NCI-H748 (cell line): ENCODE measurements at regions not wholly inside any gene's neighbourhood (a gene's known extent, or its start where the extent isn't known, plus 50 kb on each side); places are given as distances from the start of the nearest gene placed in this dataset.
"Not testable (repeated sequence)": the region's sequence is repeated elsewhere in the genome, so short reads cannot be mapped to it uniquely, and the experiment has no call there.

ENCODE experiments used
- DNase-seq: peaks from one replicate; lab custom pipeline; 2025; ENCODE audit not compliant: unreplicated experiment; lab: John Stamatoyannopoulos, UW

DNA sequence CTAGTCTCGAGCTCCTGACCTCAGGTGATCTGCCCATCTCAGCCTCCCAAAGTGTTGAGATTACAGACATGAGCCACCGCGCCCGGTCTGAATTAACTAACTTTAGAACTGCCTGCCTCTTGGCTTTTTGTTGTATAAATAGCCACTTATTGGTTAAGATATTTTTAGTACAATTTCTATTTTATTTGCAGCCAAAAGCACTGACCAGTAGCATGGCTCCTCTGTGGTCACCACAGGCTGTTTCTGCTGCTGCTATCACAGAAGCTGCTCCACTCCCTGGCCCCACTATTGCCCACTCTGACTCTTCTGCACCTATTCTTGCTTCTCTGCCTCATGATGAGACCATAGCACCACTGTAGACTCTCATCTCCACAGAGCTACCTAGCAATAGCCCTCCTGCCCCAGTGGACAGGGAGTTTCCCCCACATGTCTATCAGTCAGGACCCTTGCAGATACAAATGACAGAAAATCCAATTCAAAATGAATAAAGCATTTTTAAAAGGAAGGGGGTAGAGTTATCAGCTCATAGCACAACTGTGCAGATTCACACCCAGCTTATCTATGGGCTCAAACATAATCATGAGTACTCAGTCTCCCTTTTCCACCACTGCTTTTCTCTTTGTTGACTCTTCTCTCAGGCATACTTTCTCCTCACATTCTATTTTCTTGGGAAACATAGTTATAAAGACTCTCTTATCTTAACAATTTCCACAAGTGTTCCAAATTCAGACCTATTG, 151.8 kb upstream of the EPB41L4A start:
- DNase-seq = no peak

DNA sequence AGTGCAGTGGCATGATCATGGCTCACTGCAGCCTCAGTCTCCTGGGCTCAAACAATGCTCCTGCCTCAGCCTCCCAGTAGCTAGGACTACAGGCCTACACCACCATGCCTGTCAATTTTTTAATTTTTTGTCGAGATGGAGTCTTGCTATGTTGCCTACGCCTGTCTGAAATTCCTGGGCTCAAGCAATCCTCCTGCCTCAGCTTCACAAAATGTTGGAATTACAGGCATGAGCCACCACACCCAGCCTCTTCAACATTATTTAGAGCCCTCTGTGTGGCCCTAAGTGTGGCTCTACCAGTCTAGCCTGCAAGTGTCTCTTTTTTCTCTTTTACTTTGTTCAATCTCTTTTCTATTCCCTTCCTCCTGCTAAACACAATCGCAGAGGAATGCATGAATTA, 154.4 kb upstream of the EPB41L4A start:
- no peak for DNase-seq

GRCh38 chr5:112574536-112574935, 155.5 kb upstream of the EPB41L4A start:
- DNase-seq = peak; percentile 55

- DNase-seq = no peak
Observed at GRCh38 chr5:112576298-112576925, 157.3 kb upstream of the EPB41L4A start.

- no peak for DNase-seq
Observed at GRCh38 chr5:112579599-112580170, 158.0 kb upstream of the APC start.

DNA sequence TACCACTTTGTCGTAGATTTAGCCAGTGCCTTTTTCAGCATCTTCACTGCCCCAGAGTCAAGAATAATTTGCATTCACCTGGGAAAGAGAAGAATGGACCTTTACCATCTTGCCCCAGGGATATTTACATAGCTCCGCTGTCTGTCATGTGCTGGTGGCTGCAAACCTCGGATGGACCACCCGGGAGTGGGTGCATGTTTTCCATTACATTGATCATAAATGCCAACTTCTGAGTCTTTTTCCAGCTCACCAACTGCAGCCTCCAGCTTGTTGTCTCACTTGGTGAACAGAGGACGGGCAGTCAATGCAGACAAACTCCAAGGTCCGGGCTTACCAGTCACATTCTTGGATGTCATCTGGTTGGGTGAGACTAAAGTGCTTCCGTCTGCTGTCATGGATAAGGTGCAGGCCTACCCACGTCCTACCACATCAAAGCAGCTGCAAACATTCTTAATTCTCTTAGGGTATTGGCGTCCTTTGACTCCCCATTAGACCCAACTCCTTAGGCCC, 155.8 kb upstream of the APC start:
- DNase-seq = no peak

- DNase-seq = peak; percentile 30
Observed at GRCh38 chr5:112583166-112583565, 154.5 kb upstream of the APC start.

DNA sequence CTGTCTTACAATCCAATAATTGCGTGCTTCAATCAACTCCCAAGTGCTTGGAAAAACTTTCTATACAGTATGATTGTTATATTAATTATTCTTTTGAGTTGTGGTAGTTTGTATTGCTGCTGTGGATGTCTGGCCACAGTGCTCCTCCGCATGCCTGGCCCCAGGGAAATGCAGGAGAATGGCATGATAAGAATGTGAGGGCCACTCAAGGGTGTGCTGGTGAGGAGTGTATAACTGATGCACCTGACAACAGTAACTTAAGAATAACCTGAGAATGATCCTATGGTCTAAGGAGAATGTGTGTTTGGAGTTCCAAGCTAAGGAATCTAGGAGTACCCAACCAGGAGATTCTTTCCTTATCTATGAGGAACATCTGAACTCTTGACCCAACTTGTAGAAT, 152.9 kb upstream of the APC start:
- DNase-seq = no peak

DNA sequence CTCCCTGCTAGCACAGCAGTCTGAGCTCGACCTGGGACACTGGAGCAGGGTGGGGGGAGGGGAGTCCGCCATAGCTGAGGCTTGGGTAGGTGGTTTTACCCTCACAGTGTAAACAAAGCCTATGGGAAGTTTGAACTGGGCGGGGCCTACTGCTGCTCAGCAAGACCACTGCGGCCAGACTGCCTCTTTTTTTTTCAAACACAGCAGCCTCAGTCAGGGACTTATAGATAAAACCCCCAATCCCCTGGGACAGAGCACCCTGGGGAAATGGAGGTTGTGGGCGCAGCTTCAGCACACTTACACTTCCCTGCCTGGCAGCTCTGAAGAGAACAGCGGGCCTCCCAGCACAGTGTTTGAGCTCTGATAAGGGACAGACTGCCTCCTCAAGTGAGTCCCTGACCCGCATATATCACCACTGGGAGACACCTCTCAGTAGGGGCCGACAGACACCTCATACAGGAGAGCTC, 151.1 kb upstream of the APC start:
- no peak for DNase-seq

DNA sequence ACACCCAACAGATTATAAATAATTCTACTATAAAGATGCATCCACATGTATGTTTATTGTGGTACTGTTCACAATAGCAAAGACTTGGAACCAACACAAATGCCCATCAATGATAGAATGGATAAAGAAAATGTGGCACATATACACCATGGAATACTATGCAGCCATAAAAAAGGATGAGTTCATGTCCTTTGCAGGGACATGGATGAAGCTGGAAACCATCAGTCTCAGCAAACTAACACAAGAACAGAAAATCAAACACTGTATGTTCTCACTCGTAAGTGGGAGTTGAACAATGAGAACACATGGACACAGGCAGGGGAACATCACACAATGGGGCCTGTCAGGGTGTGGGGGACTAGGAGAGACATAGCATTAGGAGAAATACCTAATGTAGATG, 146.8 kb upstream of the APC start:
- DNase-seq = not testable (repeated sequence)

GRCh38 chr5:112594095-112594850, 143.4 kb upstream of the APC start:
- DNase-seq = no peak

GRCh38 chr5:112594941-112595340, 142.7 kb upstream of the APC start:
- no peak for DNase-seq

DNA sequence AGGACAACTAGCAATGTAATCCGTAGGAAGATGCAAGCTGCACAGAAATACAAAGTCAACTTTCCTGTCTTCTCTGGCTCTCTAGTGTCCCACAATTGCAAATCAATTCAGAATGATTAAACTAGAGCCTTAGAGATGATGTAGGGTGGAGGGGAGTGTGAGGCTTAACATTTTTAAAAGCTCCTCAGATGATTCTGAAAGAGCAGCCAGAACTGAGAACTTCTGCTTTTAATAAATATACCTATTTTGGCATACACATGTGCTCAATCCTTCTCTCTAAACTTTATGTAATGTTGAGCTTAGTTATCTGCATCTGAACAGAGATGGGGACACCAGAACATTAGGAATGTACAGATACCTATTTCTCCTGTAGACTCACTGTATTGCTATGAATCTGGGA, 139.9 kb upstream of the APC start:
- DNase-seq = no peak

GRCh38 chr5:112600510-112600909, 137.2 kb upstream of the APC start:
- DNase-seq = not testable (repeated sequence)

GRCh38 chr5:112604732-112605630, 132.7 kb upstream of the APC start:
- DNase-seq = peak; percentile 2

DNA sequence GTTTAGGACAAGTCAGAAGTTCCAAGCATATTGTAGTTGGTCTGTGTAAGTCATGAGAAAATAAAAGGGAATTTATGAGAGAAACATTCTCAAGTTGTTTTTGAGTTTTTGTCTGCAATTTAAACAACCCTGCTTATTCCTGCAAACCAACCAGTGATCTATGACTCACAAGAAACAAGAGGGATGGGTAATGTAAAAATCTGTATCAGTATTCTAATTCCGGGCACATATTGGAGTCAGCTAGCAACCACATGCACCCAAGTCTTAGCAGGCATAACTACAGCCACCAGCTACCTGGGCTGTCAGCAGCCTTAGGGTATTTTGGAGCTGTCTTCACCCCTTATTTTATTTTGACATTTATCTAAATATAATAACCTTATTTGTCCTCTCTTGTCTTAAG, 128.7 kb upstream of the APC start:
- DNase-seq = no peak

DNA sequence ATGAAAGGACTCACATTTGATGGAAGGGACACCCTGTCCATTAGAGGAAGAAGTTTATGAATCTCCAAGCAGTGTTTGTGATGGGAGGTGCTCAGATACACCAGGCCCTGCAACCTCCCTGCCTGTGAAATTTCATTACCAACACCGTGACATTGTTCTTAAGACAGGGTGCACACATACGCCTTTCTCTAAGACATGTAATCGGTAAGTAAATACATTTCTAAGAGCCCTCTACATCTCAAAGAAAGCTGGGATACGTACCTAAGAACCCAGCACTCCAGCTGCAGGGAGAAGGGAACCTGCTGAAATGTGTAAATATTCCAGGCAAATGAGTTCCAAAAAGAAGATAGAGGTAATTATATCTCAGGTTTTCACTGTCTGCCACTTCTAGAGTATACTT, 125.0 kb upstream of the APC start:
- DNase-seq = no peak

DNA sequence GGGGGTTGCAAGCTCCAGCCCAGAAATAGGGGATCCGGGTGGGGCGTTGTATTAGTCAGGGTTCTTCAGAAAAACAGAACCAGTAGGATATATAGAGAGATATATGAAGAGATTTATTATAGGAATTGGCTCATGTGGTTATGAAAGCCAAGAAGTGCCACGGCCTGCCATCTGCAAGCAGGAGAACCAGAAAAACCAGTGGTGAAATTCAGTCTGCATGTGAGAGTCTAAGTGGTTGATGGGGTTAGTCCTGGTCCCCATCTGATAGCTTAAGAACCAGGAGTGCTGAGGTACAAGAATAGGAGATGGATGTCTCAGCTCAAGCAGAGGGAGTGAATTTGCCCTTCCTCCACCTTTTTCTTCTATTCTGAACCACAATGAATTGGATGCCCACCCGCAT, 123.4 kb upstream of the APC start:
- DNase-seq = no peak

DNA sequence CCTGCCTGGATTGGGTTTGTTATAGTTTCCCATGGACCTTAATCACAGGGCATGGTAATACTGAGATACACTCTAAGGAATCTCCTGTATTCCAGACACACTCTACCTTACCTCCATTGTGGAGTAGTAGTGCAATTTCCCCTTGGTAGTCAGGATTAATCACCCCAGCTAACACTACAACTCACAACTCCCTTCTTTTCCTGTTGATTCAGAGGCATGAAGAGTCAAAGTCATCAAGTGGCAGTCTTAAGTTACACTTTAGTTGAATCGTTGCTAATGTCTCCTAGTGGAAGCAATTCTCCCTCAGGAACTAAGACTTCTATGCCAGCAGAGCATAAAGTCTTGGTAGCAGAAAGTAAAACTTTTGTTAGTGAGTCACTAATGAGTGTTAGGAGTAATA, 122.7 kb upstream of the APC start:
- no peak for DNase-seq

GRCh38 chr5:112616812-112617547, 120.7 kb upstream of the APC start:
- peak; percentile 31 for DNase-seq
